ENCODE measurements at regions not wholly inside any gene's neighbourhood (a gene's known extent, or its start where the extent isn't known, plus 50 kb on each side); places are given as distances from the start of the nearest gene placed in this dataset.

DNA sequence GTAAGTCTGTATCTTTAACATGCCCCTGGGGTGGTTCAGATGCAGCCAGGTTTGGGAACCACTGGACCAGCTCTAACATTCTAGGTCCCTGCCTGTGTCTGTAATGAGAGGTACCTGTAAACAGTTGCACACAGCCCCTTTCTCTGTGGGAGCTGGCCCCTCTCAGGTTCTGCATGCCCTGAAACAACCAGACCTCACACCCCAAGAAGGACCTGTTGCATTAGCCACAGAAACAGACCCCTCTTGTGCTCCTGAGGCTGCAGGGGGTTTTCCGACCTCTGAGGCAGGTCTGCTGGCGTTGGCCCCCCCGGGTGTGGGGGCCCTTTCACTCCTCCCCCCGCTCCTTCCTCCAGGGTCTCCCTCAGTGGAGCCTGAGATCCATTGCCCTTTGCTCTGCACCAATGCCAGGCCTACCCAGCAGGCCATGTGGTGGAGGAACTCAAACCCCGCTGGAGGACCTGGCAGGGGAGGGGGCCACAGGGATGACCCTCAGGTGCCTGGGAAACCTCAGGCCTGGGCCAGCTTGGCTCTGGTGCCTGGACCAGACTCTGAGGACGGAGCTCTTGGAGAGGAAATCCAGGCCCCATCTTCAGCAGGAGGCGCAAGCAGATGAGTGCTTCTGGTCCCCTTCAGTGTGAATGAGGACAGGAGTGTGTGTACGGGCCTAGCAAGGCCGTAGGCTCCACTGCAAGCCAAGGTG lies 61.4 kb upstream of the PJA1 start:
- TF ChIP-seq, protein P1, sequence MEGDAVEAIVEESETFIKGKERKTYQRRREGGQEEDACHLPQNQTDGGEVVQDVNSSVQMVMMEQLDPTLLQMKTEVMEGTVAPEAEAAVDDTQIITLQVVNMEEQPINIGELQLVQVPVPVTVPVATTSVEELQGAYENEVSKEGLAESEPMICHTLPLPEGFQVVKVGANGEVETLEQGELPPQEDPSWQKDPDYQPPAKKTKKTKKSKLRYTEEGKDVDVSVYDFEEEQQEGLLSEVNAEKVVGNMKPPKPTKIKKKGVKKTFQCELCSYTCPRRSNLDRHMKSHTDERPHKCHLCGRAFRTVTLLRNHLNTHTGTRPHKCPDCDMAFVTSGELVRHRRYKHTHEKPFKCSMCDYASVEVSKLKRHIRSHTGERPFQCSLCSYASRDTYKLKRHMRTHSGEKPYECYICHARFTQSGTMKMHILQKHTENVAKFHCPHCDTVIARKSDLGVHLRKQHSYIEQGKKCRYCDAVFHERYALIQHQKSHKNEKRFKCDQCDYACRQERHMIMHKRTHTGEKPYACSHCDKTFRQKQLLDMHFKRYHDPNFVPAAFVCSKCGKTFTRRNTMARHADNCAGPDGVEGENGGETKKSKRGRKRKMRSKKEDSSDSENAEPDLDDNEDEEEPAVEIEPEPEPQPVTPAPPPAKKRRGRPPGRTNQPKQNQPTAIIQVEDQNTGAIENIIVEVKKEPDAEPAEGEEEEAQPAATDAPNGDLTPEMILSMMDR (IDR thresholded peaks at IDR 0.05) = no peak
- no peak for TF ChIP-seq TCF7L2 (IDR thresholded peaks at IDR 0.05; ENCODE audit: low read depth, low read length)
